ENCODE measurements at regions not wholly inside any gene's neighbourhood (a gene's known extent, or its start where the extent isn't known, plus 50 kb on each side); places are given as distances from the start of the nearest gene placed in this dataset.

DNA sequence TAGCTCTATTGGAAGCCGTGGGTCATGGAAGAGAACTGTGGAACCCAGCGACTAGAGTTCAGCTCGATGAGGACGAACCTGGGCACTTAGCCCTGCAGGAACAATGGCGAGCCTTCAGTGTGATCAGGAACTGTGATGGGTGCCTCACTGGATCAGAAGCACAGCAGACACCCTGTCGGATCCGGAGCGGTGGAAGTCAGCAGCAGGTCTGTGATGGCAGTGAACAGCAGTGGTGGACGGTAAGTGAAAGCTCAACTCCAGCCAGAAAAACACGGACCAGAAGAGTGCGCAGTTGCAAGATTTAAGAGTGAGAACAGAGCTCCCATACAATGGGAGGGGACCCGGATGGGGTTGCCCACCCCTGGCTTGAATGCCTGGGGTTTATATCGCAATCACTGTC, 282.2 kb downstream of the NSUN3 start:
- no peaks in the 10 kb centered on the region for H4K20me1 ChIP-seq (ENCODE audit: control insufficient read depth, insufficient read depth, low read depth, low read length)
- no peak overlapping the region for H3K4me2 ChIP-seq (ENCODE audit: low read length)
- H3F3A ChIP-seq (ENCODE audit: control insufficient read depth, insufficient read depth) = no peaks in the 10 kb centered on the region
- H3K79me2 ChIP-seq (ENCODE audit: control insufficient read depth, low read length) = no peaks in the 10 kb centered on the region
- H3K9me3 ChIP-seq (ENCODE audit: control insufficient read depth, insufficient read depth, low read length) = no peaks in the 10 kb centered on the region
- no peak overlapping the region for H3K4me3 ChIP-seq (ENCODE audit: low read length)
- no peaks in the 10 kb centered on the region for H3K27me3 ChIP-seq (ENCODE audit: control insufficient read depth, low read length)
- no peaks in the 10 kb centered on the region for H3K9me2 ChIP-seq (replicated peaks; ENCODE audit: control insufficient read depth, low read length)
- TF ChIP-seq, protein P1, sequence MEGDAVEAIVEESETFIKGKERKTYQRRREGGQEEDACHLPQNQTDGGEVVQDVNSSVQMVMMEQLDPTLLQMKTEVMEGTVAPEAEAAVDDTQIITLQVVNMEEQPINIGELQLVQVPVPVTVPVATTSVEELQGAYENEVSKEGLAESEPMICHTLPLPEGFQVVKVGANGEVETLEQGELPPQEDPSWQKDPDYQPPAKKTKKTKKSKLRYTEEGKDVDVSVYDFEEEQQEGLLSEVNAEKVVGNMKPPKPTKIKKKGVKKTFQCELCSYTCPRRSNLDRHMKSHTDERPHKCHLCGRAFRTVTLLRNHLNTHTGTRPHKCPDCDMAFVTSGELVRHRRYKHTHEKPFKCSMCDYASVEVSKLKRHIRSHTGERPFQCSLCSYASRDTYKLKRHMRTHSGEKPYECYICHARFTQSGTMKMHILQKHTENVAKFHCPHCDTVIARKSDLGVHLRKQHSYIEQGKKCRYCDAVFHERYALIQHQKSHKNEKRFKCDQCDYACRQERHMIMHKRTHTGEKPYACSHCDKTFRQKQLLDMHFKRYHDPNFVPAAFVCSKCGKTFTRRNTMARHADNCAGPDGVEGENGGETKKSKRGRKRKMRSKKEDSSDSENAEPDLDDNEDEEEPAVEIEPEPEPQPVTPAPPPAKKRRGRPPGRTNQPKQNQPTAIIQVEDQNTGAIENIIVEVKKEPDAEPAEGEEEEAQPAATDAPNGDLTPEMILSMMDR (IDR thresholded peaks at IDR 0.05; ENCODE audit: low read depth, low read length, poor library complexity, severe bottlenecking) = no peak
- TF ChIP-seq EZH2phosphoT487 (IDR thresholded peaks at IDR 0.05; ENCODE audit: borderline replicate concordance, low read length) = no peak
- H3K36me3 ChIP-seq (ENCODE audit: control insufficient read depth, low read length) = no peaks in the 10 kb centered on the region
- H3K4me1 ChIP-seq (ENCODE audit: control insufficient read depth, low read length) = no peaks in the 10 kb centered on the region
- H3K27ac ChIP-seq (ENCODE audit: low read depth, low read length) = no peak overlapping the region

DNA sequence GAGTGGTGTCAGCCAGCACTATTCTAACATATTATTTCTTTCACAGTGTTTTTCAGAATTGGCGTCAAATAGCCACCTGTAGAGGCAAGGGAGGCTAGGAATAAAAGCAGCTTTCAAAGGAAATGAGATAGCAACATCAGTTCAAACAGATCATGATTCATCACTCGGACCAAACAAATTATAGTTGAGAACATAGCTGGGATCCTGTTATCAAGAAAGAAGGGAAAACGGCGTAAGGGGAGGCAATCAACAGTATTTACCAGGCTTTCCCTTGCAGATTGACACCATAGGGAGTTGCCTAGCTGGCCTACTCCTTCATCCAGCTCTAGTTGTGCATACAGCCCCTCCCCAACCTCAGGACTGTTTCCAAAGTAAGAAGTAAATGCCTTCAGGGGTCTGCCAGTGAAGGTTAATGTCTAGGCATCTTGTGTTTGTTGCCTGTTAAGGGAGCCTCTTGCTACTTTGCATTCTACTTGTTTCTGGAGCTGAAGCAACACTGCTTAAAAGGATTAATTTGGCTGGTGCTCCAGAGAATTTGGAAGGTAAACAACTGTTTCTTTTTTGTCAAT, 286.5 kb downstream of the NSUN3 start:
- Histone ChIP-seq H4K20me1 (ENCODE audit: control insufficient read depth, insufficient read depth, low read depth, low read length) (no peaks in the 10 kb centered on the region), H3K27ac (ENCODE audit: low read depth, low read length) (no peak overlapping the region), H3K4me3 (ENCODE audit: low read length) (no peak overlapping the region), H3F3A (ENCODE audit: control insufficient read depth, insufficient read depth) (no peaks in the 10 kb centered on the region), H3K79me2 (ENCODE audit: control insufficient read depth, low read length) (no peaks in the 10 kb centered on the region), H3K9me2 (replicated peaks; ENCODE audit: control insufficient read depth, low read length) (no peaks in the 10 kb centered on the region), H3K27me3 (ENCODE audit: control insufficient read depth, low read length) (no peaks in the 10 kb centered on the region), H3K4me1 (ENCODE audit: control insufficient read depth, low read length) (no peaks in the 10 kb centered on the region), H3K4me2 (ENCODE audit: low read length) (no peak overlapping the region), H3K9me3 (ENCODE audit: control insufficient read depth, insufficient read depth, low read length) (no peaks in the 10 kb centered on the region), H3K36me3 (ENCODE audit: control insufficient read depth, low read length) (no peaks in the 10 kb centered on the region)
- no peak for TF ChIP-seq EZH2phosphoT487 (IDR thresholded peaks at IDR 0.05; ENCODE audit: borderline replicate concordance, low read length)
- TF ChIP-seq, protein P1 (IDR thresholded peaks at IDR 0.05; ENCODE audit: low read depth, low read length, poor library complexity, severe bottlenecking) = no peak

DNA sequence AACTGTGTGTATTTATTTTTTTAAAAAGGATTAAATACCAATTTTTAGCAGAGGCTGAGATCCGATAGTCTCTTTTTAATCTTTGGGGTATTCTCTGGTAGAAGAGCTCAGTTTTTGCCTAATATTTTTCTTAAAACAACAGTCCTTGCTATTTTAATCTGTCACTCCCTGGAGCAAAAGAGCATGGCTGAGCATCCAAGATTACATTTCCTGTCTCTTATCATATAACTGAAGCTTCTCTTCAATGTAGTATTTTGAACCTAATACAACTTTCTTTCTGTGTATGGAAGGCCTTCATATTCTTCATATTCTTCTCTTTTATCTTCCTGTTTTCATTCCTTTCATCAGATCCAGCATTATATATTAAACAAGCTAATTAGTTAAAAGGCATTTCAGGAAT, 293.7 kb downstream of the NSUN3 start:
- Histone ChIP-seq H3K36me3 (ENCODE audit: control insufficient read depth, low read length) (no peaks in the 10 kb centered on the region), H3K4me3 (ENCODE audit: low read length) (no peak overlapping the region), H4K20me1 (ENCODE audit: control insufficient read depth, insufficient read depth, low read depth, low read length) (no peaks in the 10 kb centered on the region), H3K4me1 (ENCODE audit: control insufficient read depth, low read length) (no peaks in the 10 kb centered on the region), H3K9me3 (ENCODE audit: control insufficient read depth, insufficient read depth, low read length) (no peaks in the 10 kb centered on the region), H3F3A (ENCODE audit: control insufficient read depth, insufficient read depth) (no peaks in the 10 kb centered on the region), H3K79me2 (ENCODE audit: control insufficient read depth, low read length) (no peaks in the 10 kb centered on the region), H3K27ac (ENCODE audit: low read depth, low read length) (no peak overlapping the region), H3K4me2 (ENCODE audit: low read length) (no peak overlapping the region), H3K27me3 (ENCODE audit: control insufficient read depth, low read length) (no peaks in the 10 kb centered on the region), H3K9me2 (replicated peaks; ENCODE audit: control insufficient read depth, low read length) (no peaks in the 10 kb centered on the region)
- TF ChIP-seq, protein P1 (IDR thresholded peaks at IDR 0.05; ENCODE audit: low read depth, low read length, poor library complexity, severe bottlenecking) = no peak
- no peak for TF ChIP-seq EZH2phosphoT487 (IDR thresholded peaks at IDR 0.05; ENCODE audit: borderline replicate concordance, low read length)

Data from DOHH2 (cell line).